ENCODE measurements at regions not wholly inside any gene's neighbourhood (a gene's known extent, or its start where the extent isn't known, plus 50 kb on each side); places are given as distances from the start of the nearest gene placed in this dataset.
"Not testable (repeated sequence)": the region's sequence is repeated elsewhere in the genome, so short reads cannot be mapped to it uniquely, and the experiment has no call there.

DNA sequence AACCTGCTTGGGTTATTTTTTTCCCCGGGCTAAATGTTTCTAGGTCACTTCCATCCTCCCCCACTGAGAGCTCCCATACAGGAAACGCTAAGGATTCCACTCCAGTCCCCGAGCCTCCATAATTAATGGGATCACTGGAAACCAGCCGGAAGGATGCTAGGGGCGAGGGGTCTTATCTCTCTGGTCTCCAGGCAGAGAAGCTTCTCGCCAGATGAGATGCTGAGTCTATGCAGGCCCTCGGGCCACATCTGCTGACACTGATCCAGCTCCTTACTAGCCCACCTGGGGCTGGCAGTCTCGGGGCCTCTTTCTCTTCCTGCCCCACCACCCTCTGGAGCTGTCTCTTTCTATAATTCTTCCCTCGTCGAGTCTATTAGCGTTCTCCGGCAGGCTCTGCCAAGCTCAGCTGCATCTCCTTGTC, 125.9 kb upstream of the SYT13 start:
- TF ChIP-seq PAX5 (IDR thresholded peaks at IDR 0.05; ENCODE audit: insufficient read depth, low read length, severe bottlenecking) (no peak), POLR2AphosphoS5 (IDR thresholded peaks at IDR 0.05; ENCODE audit: low read depth, low read length) (no peak)
- no peak for DNase-seq (ENCODE audit: insufficient read length, low spot score)
- no peak for FAIRE-seq

GRCh38 chr11:45411228-45411946, 125.2 kb upstream of the SYT13 start:
- FAIRE-seq = no peak
- DNase-seq (ENCODE audit: insufficient read length, low spot score) = no peak
- TF ChIP-seq PAX5 (IDR thresholded peaks at IDR 0.05; ENCODE audit: insufficient read depth, low read length, severe bottlenecking) (no peak), POU2F2 (IDR thresholded peaks at IDR 0.05; ENCODE audit: low read depth, low read length) (no peak), TAF1 (IDR thresholded peaks at IDR 0.05; ENCODE audit: low read depth, low read length) (no peak), SPI1 (IDR thresholded peaks at IDR 0.05; ENCODE audit: low read depth, low read length) (no peak), POLR2A (IDR thresholded peaks at IDR 0.05; ENCODE audit: low read depth, low read length) (no peak), POLR2AphosphoS5 (IDR thresholded peaks at IDR 0.05; ENCODE audit: low read depth, low read length) (no peak)

- TF ChIP-seq POU2F2 (IDR thresholded peaks at IDR 0.05; ENCODE audit: low read depth, low read length) (no peak), TAF1 (IDR thresholded peaks at IDR 0.05; ENCODE audit: low read depth, low read length) (no peak), POLR2AphosphoS5 (IDR thresholded peaks at IDR 0.05; ENCODE audit: low read depth, low read length) (no peak), SPI1 (IDR thresholded peaks at IDR 0.05; ENCODE audit: low read depth, low read length) (no peak), POLR2A (IDR thresholded peaks at IDR 0.05; ENCODE audit: low read depth, low read length) (no peak), PAX5 (IDR thresholded peaks at IDR 0.05; ENCODE audit: insufficient read depth, low read length, severe bottlenecking) (no peak)
- FAIRE-seq (no peak), DNase-seq (ENCODE audit: insufficient read length, low spot score) (no peak)
These were observed 124.5 kb upstream of the SYT13 start for GRCh38 chr11:45410391-45411227.

DNA sequence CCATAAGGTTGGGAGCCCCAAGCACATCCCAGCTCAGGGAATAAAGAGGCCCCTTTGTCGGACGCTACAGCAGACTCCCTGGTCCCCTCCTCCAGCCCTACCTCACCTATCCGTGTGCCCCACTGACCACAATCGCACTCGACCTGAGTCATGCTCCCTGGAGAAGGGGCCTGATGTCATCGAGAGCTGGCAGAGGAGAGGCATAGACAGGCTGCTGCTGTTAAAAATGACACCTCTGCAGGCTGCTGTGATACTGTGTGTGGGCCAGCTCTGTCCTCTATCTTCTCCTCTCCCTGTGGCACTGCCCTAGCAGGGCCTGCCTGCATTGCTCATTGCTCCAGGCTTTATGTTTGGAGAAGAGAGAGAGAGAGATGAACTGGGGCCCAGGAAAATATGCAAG, 123.4 kb upstream of the SYT13 start:
- FAIRE-seq (no peak), DNase-seq (ENCODE audit: insufficient read length, low spot score) (no peak)
- TF ChIP-seq SPI1 (IDR thresholded peaks at IDR 0.05; ENCODE audit: low read depth, low read length) = no peak
- TF ChIP-seq POLR2A (IDR thresholded peaks at IDR 0.05; ENCODE audit: low read depth, low read length) = no peak
- no peak for TF ChIP-seq PAX5 (IDR thresholded peaks at IDR 0.05; ENCODE audit: insufficient read depth, low read length, severe bottlenecking)
- no peak for TF ChIP-seq POLR2AphosphoS5 (IDR thresholded peaks at IDR 0.05; ENCODE audit: low read depth, low read length)
- TF ChIP-seq TAF1 (IDR thresholded peaks at IDR 0.05; ENCODE audit: low read depth, low read length) = no peak
- TF ChIP-seq POU2F2 (IDR thresholded peaks at IDR 0.05; ENCODE audit: low read depth, low read length) = no peak

DNA sequence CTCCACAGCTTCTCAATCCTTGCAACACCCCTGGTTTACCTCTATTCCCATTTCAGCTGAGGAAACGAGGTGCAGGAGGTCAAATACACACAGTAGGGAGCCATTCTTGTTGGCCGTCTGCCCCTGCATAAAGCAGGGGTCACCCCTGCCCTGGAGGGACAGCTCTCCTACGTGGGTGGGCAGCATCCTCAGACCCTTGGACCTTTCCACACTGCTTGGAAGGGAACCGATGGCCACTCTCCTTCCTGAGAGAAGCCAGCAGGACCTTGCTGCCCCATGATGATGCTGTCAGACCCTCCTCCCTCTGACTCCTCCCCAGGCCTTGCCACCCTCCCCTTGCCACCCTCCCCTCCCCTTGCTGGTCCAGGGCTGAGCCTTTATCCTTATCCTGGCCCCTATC, 121.1 kb upstream of the SYT13 start:
- FAIRE-seq = no peak
- no peak for DNase-seq (ENCODE audit: insufficient read length, low spot score)
- TF ChIP-seq POLR2A (IDR thresholded peaks at IDR 0.05; ENCODE audit: low read depth, low read length) (no peak), POU2F2 (IDR thresholded peaks at IDR 0.05; ENCODE audit: low read depth, low read length) (no peak), POLR2AphosphoS5 (IDR thresholded peaks at IDR 0.05; ENCODE audit: low read depth, low read length) (no peak), SPI1 (IDR thresholded peaks at IDR 0.05; ENCODE audit: low read depth, low read length) (no peak), TAF1 (IDR thresholded peaks at IDR 0.05; ENCODE audit: low read depth, low read length) (no peak), PAX5 (IDR thresholded peaks at IDR 0.05; ENCODE audit: insufficient read depth, low read length, severe bottlenecking) (no peak)

DNA sequence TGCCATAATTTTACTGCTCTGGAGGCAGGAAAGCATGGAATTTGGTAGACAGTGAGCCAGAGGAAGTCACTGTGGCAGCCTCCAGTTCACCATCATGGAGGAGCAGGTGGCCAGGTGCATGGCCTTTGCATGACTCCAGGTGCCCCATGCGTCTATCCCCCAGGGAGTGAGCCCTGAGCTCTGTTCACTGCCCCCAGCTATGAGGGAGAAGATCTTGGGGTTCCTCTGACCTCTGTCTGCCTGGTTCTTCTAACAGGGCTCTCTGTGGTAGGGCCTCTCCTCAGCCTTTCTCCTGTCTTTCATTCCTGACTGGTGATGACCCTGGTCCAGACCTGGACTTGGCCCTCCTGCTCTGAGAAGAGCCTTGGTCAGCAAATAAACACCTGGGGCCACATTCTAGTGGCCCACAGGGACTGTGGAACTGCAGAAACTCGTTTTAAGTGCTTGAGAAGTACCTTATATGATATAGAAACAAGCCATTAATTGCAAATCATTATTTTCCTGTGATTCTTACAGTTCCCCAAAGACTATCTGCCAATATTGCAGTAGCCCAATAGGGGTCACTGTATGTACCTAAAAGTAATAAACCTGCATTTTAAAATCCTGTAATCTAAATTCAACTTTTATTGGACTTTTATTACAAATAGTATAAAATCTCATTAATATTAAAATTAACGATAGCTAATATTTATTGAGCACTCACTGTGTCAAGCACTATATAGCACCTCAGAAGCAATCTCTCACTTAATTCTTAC, 120.0 kb upstream of the SYT13 start:
- FAIRE-seq (no peak), DNase-seq (ENCODE audit: insufficient read length, low spot score) (no peak)
- TF ChIP-seq TAF1 (IDR thresholded peaks at IDR 0.05; ENCODE audit: low read depth, low read length) = no peak
- TF ChIP-seq SPI1 (IDR thresholded peaks at IDR 0.05; ENCODE audit: low read depth, low read length) = no peak
- no peak for TF ChIP-seq POLR2AphosphoS5 (IDR thresholded peaks at IDR 0.05; ENCODE audit: low read depth, low read length)
- no peak for TF ChIP-seq POU2F2 (IDR thresholded peaks at IDR 0.05; ENCODE audit: low read depth, low read length)
- no peak for TF ChIP-seq POLR2A (IDR thresholded peaks at IDR 0.05; ENCODE audit: low read depth, low read length)

DNA sequence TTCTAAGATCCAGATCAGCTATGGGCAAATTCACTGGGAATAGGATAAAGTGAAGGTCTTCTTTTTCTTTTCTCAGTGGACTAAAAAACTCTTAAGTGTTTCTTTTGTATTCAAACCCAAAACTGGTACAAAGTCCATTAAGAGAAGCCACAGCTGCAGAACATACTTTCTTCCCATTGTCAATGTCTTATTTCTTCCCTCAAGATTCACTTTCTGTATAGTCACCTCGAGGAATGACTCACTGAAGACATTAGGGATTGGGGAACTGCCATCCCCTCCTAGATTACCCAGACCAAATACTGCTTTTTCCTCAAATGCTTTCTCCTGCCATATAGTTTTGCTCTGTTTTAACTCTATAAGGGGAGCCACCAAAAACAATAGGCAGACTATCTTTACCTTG, 117.4 kb upstream of the SYT13 start:
- not testable (repeated sequence) for FAIRE-seq; DNase-seq (ENCODE audit: insufficient read length, low spot score)

- TF ChIP-seq TAF1 (IDR thresholded peaks at IDR 0.05; ENCODE audit: low read depth, low read length) (no peak), POU2F2 (IDR thresholded peaks at IDR 0.05; ENCODE audit: low read depth, low read length) (no peak), POLR2AphosphoS5 (IDR thresholded peaks at IDR 0.05; ENCODE audit: low read depth, low read length) (no peak), PAX5 (IDR thresholded peaks at IDR 0.05; ENCODE audit: insufficient read depth, low read length, severe bottlenecking) (no peak), SPI1 (IDR thresholded peaks at IDR 0.05; ENCODE audit: low read depth, low read length) (no peak), POLR2A (IDR thresholded peaks at IDR 0.05; ENCODE audit: low read depth, low read length) (no peak)
- no peak for DNase-seq (ENCODE audit: insufficient read length, low spot score)
- FAIRE-seq = no peak
These were observed 116.0 kb upstream of the SYT13 start for GRCh38 chr11:45402049-45402630.

DNA sequence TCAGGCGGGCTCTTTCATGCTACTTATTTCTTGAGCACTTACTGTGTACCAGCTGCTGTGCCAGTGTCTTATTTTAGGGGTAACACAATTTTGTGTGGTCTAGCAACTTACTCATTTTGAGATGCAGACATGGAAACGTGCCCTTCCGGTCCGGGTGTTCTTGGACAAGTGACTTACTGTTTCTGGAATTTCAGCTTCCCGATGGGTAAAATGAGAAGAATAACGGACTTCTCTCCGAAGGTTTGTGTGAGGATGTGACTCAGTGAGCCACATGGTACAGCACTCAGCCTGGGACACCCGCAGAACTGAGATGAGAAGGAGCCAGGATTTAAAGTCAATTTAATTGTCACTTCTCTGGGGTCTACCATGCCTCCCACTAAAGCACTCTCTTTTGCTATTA, 114.5 kb upstream of the SYT13 start:
- DNase-seq (ENCODE audit: insufficient read length, low spot score) (no peak), FAIRE-seq (no peak)
- no peak for TF ChIP-seq POLR2A (IDR thresholded peaks at IDR 0.05; ENCODE audit: low read depth, low read length)
- TF ChIP-seq TAF1 (IDR thresholded peaks at IDR 0.05; ENCODE audit: low read depth, low read length) = no peak
- no peak for TF ChIP-seq SPI1 (IDR thresholded peaks at IDR 0.05; ENCODE audit: low read depth, low read length)
- TF ChIP-seq PAX5 (IDR thresholded peaks at IDR 0.05; ENCODE audit: insufficient read depth, low read length, severe bottlenecking) = no peak
